ENCODE measurements at regions not wholly inside any gene's neighbourhood (a gene's known extent, or its start where the extent isn't known, plus 50 kb on each side); places are given as distances from the start of the nearest gene placed in this dataset.

GRCh38 chrX:44470816-44471215 lies 71.8 kb downstream of the FUNDC1 start:
- peak; percentile 13 for DNase-seq

DNA sequence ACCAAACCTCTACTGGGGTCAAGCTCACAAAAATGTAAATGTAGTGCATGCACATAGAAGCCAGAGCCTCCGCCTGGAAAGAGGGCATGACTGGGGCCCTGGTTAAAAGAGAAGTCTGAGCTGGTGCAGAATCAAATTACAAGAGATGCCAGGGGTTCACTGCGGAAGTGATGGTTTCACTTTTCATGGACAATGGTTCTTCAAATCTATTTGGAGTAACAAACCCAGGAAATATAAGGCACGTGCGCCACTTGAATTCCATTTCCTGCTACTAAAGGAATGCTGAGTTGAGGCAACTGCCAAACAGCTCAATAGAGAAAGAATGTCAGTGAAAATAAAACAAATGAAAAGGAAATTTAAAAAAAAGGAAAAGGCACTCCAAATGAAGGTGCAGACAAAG lies 79.8 kb downstream of the FUNDC1 start:
- DNase-seq: no peak

GRCh38 chrX:44459501-44459900 lies 83.2 kb downstream of the FUNDC1 start:
- DNase-seq: peak; percentile 77

DNA sequence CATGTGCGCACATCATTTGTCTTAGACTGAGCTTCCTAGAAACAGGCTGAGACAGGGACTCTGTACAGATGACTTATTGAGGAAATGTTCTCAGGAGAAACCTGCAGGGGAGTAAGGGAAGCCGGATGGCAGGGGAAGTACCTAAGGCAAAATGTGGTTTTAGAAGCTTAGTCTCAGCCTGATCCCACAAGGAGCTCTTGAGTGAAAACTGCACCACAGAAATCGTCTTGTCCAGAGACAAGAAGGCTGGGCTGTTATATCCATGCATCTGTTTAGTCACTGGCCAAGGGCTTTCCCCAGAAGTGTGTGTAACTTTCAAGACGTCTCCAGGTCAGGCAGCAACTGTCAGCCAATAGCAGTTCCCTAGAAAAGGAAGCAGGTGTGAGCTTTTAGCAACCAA lies 86.0 kb downstream of the FUNDC1 start:
- no peak for DNase-seq

- DNase-seq: peak; percentile 55
Observed at GRCh38 chrX:44451056-44451455, 91.6 kb downstream of the FUNDC1 start.

GRCh38 chrX:44447214-44447613 lies 95.4 kb downstream of the FUNDC1 start:
- peak; percentile 1 for DNase-seq

DNA sequence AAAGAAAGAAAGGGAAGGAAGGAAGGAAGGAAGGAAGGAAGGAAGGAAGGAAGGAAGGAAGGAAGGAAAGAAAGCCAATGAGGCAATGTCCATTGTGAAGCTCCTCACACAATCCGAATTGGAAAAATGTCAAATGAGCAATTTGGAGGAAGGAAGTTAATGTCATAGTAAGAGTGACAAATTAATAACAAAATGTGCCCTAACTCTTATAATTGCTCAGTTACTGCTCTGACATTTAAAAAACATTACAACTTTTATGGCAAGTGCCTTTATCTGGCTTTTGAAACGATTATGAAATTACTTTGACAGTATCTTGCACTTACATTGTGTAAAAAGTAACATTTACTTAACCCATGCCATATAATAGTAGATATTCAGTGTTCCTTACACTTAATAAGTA lies 96.5 kb upstream of the EFHC2 start:
- no peak for DNase-seq

GRCh38 chrX:44439242-44439794 lies 95.8 kb upstream of the EFHC2 start:
- DNase-seq: no peak

GRCh38 chrX:44435047-44435446 lies 91.6 kb upstream of the EFHC2 start:
- no peak for DNase-seq

GRCh38 chrX:44433556-44433955 lies 90.1 kb upstream of the EFHC2 start:
- no peak for DNase-seq

- no peak for DNase-seq
Observed at GRCh38 chrX:44432641-44433040, 89.2 kb upstream of the EFHC2 start.

GRCh38 chrX:44431194-44431593 lies 87.7 kb upstream of the EFHC2 start:
- peak; percentile 29 for DNase-seq

DNA sequence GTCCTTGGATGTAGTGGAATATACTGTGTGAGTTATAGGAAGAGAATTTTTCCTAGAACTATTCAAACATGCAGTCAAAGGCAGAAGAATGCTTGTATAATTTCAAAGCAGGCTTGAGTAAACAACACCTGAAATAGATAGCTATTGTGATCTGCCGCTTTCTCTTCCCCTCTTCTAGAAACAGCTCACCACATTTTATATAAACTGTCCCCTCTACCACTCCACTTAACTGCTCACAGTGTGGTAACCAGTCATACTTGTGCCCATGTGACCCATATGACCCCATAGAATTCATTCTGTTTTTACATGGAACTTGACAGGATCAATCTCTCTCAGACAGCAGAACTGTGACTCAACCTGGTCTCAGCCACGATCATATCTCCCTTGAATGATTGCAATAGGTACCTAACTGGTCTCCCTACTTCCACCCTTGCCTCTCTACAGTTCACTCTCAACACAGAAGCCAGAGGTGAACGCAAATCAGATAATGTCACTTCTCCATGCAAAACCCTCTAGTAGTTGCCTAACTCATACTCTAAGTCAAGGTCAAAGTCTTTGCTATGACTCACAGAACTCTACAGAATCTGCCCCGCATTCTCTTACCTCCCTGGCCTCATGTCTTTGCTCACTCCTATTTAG lies 85.6 kb upstream of the EFHC2 start:
- no peak for DNase-seq

DNA sequence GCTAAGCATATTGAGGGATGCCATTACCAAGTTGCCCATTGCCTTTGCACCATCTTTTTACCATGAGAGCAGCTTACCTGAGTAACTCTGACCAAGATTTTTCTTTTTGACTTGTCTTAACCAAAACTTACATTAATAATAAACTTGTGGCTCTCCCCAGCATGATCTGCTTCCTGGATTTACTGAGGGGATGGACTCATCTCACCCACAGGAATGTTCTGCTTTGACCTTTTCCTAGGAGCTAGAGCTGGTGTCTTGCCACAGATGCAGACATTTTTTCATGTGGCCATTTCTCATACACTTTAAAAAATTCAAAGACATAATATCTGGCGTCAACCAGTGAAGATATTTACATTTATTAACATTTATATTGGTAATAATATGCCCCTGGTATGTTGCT lies 79.2 kb upstream of the EFHC2 start:
- no peak for DNase-seq

GRCh38 chrX:44415639-44416386 lies 72.3 kb upstream of the EFHC2 start:
- DNase-seq: no peak

DNA sequence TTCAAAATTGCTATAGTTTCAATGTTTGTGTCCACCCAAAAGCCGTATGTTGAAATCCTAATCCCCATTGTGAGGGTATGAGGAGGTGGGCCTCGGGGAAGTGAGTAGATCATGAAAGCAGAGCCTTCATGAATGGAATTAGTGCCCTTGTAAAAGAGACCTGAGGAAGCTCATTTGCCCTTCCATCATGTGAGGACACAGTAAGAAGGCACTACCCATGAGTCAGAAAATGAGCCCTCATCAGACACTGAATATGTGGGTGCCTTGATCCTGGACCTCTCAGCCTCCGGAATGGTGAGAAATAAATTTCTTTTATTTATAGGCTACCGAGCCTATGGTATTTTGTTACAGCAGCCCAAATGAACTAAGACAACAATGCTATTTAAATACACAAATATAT lies 57.7 kb upstream of the EFHC2 start:
- DNase-seq: no peak

DNA sequence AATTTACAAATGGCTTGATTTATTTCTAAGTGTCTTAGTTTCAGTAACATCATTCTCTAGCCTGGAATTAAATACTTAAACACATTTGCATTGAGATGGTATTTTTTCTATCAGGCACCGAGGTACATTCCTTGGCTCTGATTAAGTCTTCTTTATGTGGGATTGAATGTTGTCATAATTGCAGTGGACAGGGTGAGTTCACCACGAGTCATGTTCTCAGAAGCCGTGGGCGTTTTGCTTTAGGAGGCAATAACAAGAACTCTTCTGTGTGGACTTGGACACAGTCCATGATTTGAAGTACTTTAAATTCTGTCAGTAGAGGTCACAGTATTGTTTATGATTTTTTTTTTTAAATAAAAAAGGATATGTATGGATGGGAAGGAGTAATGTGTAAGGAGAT lies 57.1 kb upstream of the EFHC2 start:
- peak; percentile 2 for DNase-seq

GRCh38 chrX:44400161-44400560 lies 56.7 kb upstream of the EFHC2 start:
- DNase-seq: no peak

Measured in NCI-H446 treated with DMSO at 0.1 percent for 48 hours (cell line).